DND-41 (cell line): ENCODE measurements at regions not wholly inside any gene's neighbourhood (a gene's known extent, or its start where the extent isn't known, plus 50 kb on each side); places are given as distances from the start of the nearest gene placed in this dataset.

ENCODE experiments used
- CTCF ChIP-seq: IDR thresholded peaks from 2 replicates; pipeline ENCODE4 v1.5.1; 2012; ENCODE audit warnings: borderline replicate concordance, low read length, moderate library complexity, mild to moderate bottlenecking; ENCODE audit not compliant: poor library complexity, severe bottlenecking; ENCODE audit errors: extremely low read depth
- EZH2 ChIP-seq: IDR thresholded peaks from 3 replicates; pipeline ENCODE4 v1.6.1; 2012; ENCODE audit warnings: borderline replicate concordance, low read depth, mild to moderate bottlenecking, moderate library complexity, low read length, inconsistent platforms; ENCODE audit not compliant: severe bottlenecking

GRCh38 chr4:38317041-38317674 is 346.8 kb upstream of the KLF3 start:
- TF ChIP-seq CTCF (no peak), EZH2 (no peak)
